ENCODE measurements at regions not wholly inside any gene's neighbourhood (a gene's known extent, or its start where the extent isn't known, plus 50 kb on each side); places are given as distances from the start of the nearest gene placed in this dataset.

DNA sequence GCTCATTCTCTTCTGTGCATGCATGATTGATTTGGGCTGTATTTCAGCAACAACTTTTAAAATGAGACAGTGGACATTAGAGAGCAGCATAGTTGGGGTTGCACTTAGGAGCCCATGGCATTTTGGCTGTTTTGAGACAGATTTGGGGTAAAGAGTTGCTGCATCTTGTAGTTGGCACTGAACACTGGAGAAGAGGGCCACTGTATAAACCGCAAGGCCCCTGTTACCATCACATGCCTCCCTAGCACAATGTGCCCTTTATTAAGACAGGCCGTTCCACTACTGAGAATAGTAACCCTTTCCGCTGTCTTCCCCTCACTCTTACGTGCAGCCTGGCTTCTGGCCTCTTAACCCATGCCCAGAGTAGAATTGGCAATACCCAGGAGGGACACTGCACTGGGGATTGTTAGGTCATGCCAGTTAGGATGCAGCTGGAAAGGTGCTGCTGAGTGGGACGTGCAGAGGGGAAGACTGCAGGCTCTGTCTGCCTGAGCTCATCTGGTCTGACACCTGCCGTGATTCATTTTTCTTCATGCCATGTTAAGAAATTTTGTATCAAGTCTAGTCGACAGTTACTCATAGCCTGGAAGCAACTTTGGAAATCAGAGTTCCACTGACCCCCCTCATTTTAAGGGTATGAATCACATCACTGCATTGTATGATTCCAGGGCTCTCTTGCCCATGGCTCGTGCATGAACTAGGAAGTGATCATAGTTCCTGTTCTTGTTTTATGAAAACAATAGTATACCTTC lies 146.9 kb upstream of the DMRT1 start:
- no peak for DNase-seq

- DNase-seq = no peak
These were observed 146.2 kb upstream of the DMRT1 start for GRCh38 chr9:695252-695651.

- DNase-seq = no peak
These were observed 144.9 kb upstream of the DMRT1 start for GRCh38 chr9:696332-697323.

GRCh38 chr9:698276-698675 lies 143.2 kb upstream of the DMRT1 start:
- DNase-seq = no peak

- DNase-seq = no peak
These were observed 142.5 kb upstream of the DMRT1 start for GRCh38 chr9:698954-699353.

DNA sequence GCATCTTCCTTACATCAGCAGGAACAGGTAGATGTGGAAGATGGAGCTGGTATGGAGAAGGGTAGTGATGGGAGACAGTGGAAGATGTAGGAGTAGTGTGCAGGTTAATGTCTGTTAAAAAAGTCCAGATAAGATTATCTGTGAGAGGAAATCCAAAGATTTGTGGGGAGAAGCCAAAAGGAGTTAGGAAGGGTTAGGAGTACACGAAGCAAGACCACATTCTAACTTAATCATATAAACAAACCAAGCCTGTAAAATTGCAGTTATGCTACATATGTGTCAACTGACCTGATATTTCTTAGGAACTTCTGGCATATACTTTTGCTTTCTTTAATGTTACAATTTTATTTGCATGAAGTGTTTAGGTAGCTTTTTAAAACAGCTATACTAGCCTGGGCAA lies 142.1 kb upstream of the DMRT1 start:
- no peak for DNase-seq

DNA sequence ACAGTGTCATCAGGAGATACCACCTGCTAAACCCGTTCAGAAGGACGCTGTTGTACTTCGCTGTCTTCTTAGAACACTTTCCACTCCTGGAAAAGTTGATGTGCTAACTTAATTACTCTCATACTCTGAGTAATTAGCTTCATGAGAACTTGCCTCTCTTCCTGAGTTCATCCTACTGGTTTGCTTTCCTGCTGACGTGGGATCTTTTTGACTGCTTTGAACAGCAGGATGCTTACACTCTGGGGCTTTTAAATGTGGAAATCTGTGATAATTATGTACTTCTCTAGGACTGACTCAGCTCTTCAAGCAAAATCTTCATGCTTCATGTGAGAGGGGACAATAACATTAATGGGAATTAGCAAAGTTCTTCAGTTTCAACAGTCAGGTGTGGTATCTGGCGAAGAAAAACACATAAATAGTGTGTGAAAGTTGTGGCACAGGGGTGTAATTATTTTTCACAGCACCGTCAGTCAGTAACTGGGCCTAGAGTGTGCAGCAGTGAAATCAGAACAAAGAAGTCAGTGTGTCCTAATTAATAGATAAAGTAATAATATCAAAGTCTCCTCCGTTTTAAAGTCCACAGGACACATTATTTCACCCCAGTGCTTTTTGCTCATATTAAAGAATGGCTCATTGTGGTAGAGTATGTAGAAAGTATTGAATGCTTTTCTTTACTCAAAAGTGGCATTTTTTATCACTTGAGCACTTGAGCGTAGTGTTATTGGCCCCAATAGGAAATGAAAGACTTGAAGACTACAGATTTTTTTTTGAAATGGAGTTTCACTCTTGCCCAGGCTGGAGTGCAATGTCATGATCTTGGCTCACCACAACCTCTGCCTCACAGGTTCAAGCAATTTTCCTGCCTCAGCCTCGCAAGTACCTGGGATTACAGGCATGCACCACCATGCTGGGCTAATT lies 140.9 kb upstream of the DMRT1 start:
- no peak for DNase-seq

DNA sequence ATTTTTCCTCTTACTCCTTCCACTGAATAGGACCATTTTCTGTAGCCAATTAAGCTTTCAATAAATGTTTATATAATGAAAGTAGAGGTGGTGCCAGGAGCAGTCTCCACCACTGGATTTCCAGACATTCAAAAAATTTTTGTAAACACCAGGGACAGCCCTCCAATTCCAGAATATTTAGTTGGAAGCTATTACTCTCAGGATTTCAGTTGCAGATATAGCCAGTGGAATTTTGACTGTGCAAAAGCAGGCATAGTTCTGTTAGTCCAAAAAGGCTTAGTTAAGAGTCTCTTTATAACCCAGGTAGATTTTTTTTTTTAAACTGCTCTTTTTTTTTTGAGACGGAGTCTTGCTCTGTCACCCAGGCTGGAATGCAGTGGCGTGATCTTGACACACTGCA lies 138.1 kb upstream of the DMRT1 start:
- DNase-seq = no peak

DNA sequence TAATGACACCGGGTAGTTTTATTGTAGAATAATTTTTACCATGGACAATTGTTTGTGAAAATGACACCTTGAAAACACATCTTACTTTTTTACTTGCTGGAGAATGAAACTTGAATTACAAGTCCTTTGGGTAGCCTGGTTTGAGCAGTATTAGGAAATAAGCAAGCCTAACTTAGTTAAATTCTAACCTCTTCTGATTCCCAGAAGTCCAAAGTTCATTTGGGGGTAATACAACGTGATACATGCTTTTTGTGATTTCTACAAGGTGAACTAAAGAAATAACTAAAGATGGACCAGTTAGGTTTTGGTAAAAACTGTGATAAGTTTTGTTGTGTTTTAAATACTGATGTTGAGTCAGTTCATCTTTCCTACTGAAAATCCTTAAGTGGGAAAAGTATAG lies 135.4 kb upstream of the DMRT1 start:
- DNase-seq = no peak

GRCh38 chr9:706606-707459 lies 134.7 kb upstream of the DMRT1 start:
- no peak for DNase-seq

DNA sequence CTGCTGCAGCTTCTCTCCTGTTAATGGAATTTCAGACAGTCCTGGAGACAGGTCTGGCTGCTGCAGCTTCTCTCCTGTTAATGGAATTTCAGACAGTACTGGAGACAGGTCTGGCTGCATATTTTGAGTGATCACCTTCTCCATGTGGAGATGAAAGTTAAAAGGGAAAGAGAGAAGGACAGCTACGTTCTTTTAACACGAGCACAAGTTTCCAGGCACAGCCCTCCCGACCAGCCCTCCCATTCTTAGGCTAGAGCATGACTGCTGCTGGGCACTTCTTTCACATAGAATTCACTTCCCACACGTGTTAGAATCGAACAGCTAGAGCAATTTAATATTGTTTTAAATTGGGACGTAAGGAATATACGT lies 133.3 kb upstream of the DMRT1 start:
- DNase-seq = no peak

GRCh38 chr9:708551-709432 lies 132.7 kb upstream of the DMRT1 start:
- DNase-seq = no peak

GRCh38 chr9:710951-711745 lies 130.3 kb upstream of the DMRT1 start:
- DNase-seq = no peak

DNA sequence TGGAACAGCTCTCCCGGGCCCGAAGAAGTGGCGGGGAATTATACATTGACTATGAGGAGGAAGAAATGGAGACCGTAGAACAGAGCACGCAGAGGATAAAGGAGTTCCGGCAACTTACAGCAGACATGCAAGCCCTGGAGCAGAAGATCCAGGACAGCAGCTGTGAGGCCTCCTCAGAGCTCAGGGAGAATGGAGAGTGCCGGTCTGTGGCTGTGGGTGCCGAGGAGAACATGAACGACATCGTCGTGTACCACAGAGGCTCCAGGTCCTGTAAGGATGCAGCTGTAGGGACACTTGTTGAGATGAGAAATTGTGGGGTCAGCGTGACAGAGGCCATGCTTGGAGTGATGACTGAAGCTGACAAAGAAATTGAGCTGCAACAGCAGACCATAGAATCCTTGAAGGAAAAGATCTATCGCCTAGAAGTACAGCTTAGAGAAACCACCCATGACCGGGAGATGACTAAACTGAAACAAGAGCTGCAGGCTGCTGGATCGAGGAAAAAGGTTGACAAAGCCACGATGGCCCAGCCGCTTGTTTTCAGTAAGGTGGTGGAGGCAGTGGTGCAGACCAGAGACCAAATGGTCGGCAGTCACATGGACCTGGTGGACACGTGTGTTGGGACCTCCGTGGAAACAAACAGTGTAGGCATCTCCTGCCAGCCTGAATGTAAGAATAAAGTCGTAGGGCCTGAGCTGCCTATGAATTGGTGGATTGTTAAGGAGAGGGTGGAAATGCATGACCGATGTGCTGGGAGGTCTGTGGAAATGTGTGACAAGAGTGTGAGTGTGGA lies 129.5 kb upstream of the DMRT1 start:
- no peak for DNase-seq

DNA sequence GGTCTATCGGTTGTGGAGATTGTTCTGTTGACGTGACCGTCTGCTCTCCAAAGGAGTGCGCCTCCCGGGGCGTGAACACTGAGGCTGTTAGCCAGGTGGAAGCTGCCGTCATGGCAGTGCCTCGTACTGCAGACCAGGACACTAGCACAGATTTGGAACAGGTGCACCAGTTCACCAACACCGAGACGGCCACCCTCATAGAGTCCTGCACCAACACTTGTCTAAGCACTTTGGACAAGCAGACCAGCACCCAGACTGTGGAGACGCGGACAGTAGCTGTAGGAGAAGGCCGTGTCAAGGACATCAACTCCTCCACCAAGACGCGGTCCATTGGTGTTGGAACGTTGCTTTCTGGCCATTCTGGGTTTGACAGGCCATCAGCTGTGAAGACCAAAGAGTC lies 128.9 kb upstream of the DMRT1 start:
- DNase-seq = no peak

DNA sequence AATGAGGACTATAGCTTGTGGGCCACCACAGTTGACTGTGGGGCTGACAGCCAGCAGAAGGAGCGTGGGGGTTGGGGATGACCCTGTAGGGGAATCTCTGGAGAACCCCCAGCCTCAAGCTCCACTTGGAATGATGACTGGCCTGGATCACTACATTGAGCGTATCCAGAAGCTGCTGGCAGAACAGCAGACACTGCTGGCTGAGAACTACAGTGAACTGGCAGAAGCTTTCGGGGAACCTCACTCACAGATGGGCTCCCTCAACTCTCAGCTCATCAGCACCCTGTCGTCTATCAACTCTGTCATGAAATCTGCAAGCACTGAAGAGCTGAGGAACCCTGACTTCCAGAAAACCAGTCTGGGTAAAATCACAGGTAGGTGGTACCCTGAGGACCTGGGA lies 128.4 kb upstream of the DMRT1 start:
- DNase-seq = no peak

GRCh38 chr9:714675-715074 lies 126.8 kb upstream of the DMRT1 start:
- DNase-seq = no peak

GRCh38 chr9:715300-715699 lies 126.2 kb upstream of the DMRT1 start:
- DNase-seq = no peak

- DNase-seq = no peak
These were observed 125.6 kb upstream of the DMRT1 start for GRCh38 chr9:715743-716400.

Data from NCI-H2081 (cell line).